ENCODE measurements at regions not wholly inside any gene's neighbourhood (a gene's known extent, or its start where the extent isn't known, plus 50 kb on each side); places are given as distances from the start of the nearest gene placed in this dataset.

GRCh38 chr2:78420132-78420531 is 605.4 kb upstream of the REG3G start (continued):
- TF ChIP-seq, protein P1, sequence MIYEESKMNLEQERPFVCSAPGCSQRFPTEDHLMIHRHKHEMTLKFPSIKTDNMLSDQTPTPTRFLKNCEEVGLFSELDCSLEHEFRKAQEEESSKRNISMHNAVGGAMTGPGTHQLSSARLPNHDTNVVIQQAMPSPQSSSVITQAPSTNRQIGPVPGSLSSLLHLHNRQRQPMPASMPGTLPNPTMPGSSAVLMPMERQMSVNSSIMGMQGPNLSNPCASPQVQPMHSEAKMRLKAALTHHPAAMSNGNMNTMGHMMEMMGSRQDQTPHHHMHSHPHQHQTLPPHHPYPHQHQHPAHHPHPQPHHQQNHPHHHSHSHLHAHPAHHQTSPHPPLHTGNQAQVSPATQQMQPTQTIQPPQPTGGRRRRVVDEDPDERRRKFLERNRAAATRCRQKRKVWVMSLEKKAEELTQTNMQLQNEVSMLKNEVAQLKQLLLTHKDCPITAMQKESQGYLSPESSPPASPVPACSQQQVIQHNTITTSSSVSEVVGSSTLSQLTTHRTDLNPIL (CRISPR knock-in tag; IDR thresholded peaks at IDR 0.05; ENCODE audit: low read depth): no peak
- TF ChIP-seq ZFP30 (CRISPR knock-in tag; IDR thresholded peaks at IDR 0.05) (no peak), PPARA (CRISPR knock-in tag; IDR thresholded peaks at IDR 0.05; ENCODE audit: borderline replicate concordance) (no peak), RARB (CRISPR knock-in tag; IDR thresholded peaks at IDR 0.05) (no peak), ESRRG (CRISPR knock-in tag; IDR thresholded peaks at IDR 0.05) (no peak), ZNF565 (CRISPR knock-in tag; conservative IDR thresholded peaks at IDR 0.05; ENCODE audit: low read depth) (no peak), ZNF8 (CRISPR knock-in tag; IDR thresholded peaks at IDR 0.05) (no peak), ARNTL (CRISPR knock-in tag; IDR thresholded peaks at IDR 0.05; ENCODE audit: borderline replicate concordance, low read depth) (no peak), ISL1 (CRISPR knock-in tag; IDR thresholded peaks at IDR 0.05) (no peak), SNAI2 (CRISPR knock-in tag; IDR thresholded peaks at IDR 0.05) (no peak), GLIS3 (CRISPR knock-in tag; IDR thresholded peaks at IDR 0.05) (no peak)
- TF ChIP-seq, protein P2, sequence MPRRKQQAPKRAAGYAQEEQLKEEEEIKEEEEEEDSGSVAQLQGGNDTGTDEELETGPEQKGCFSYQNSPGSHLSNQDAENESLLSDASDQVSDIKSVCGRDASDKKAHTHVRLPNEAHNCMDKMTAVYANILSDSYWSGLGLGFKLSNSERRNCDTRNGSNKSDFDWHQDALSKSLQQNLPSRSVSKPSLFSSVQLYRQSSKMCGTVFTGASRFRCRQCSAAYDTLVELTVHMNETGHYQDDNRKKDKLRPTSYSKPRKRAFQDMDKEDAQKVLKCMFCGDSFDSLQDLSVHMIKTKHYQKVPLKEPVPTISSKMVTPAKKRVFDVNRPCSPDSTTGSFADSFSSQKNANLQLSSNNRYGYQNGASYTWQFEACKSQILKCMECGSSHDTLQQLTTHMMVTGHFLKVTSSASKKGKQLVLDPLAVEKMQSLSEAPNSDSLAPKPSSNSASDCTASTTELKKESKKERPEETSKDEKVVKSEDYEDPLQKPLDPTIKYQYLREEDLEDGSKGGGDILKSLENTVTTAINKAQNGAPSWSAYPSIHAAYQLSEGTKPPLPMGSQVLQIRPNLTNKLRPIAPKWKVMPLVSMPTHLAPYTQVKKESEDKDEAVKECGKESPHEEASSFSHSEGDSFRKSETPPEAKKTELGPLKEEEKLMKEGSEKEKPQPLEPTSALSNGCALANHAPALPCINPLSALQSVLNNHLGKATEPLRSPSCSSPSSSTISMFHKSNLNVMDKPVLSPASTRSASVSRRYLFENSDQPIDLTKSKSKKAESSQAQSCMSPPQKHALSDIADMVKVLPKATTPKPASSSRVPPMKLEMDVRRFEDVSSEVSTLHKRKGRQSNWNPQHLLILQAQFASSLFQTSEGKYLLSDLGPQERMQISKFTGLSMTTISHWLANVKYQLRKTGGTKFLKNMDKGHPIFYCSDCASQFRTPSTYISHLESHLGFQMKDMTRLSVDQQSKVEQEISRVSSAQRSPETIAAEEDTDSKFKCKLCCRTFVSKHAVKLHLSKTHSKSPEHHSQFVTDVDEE (CRISPR knock-in tag; IDR thresholded peaks at IDR 0.05): no peak

DNA sequence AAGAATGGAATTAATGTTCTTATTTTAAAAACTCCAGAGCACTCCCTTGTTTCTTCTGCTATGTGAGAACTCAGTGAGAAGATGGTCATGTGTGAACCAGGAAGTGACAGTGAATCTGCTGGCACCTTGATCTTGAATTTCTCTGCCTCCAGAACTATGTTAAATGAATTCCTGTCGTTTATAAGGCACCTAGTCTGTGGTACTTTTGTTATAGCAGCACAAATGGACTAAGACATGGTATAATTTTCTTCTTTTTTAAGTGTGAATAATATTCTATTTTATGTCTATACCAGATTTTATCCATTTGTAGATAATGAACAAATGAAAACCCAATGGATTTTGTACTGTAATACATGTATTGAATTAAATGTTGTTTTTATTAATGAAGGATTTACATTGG is 601.9 kb upstream of the REG3G start:
- TF ChIP-seq CSDC2 (CRISPR knock-in tag; IDR thresholded peaks at IDR 0.05) (no peak), SNAI2 (CRISPR knock-in tag; IDR thresholded peaks at IDR 0.05) (no peak), RARB (CRISPR knock-in tag; IDR thresholded peaks at IDR 0.05) (no peak), TCF4 (CRISPR knock-in tag; IDR thresholded peaks at IDR 0.05; ENCODE audit: borderline replicate concordance) (no peak), TOX (CRISPR knock-in tag; IDR thresholded peaks at IDR 0.05; ENCODE audit: borderline replicate concordance) (no peak), OSR1 (CRISPR knock-in tag; IDR thresholded peaks at IDR 0.05) (no peak)
- TF ChIP-seq, protein P3, sequence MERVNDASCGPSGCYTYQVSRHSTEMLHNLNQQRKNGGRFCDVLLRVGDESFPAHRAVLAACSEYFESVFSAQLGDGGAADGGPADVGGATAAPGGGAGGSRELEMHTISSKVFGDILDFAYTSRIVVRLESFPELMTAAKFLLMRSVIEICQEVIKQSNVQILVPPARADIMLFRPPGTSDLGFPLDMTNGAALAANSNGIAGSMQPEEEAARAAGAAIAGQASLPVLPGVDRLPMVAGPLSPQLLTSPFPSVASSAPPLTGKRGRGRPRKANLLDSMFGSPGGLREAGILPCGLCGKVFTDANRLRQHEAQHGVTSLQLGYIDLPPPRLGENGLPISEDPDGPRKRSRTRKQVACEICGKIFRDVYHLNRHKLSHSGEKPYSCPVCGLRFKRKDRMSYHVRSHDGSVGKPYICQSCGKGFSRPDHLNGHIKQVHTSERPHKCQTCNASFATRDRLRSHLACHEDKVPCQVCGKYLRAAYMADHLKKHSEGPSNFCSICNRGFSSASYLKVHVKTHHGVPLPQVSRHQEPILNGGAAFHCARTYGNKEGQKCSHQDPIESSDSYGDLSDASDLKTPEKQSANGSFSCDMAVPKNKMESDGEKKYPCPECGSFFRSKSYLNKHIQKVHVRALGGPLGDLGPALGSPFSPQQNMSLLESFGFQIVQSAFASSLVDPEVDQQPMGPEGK (CRISPR knock-in tag; IDR thresholded peaks at IDR 0.05; ENCODE audit: borderline replicate concordance): no peak
- TF ChIP-seq, protein P2 (CRISPR knock-in tag; IDR thresholded peaks at IDR 0.05): no peak
- ATAC-seq: no peak

DNA sequence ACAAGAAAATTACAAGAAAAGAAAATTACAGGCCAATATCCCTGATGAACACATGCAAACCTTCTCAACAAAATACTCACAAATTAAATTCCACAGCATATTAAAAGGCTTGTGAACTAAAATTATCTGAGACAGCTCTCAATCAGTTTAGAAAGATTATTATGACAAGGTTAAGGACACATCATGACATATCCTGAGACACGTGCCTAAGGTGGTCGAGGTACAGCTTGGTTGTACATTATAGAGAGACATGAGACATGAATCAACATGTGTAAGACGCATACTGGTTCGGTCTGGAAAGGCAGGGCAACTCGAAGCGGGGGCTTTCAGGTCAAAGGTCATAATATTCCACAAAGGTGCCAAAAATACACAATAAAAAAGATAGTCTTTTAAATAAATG is 598.3 kb upstream of the REG3G start:
- ATAC-seq: no peak
- TF ChIP-seq ZNF565 (CRISPR knock-in tag; conservative IDR thresholded peaks at IDR 0.05; ENCODE audit: low read depth): no peak
- TF ChIP-seq, protein P4, sequence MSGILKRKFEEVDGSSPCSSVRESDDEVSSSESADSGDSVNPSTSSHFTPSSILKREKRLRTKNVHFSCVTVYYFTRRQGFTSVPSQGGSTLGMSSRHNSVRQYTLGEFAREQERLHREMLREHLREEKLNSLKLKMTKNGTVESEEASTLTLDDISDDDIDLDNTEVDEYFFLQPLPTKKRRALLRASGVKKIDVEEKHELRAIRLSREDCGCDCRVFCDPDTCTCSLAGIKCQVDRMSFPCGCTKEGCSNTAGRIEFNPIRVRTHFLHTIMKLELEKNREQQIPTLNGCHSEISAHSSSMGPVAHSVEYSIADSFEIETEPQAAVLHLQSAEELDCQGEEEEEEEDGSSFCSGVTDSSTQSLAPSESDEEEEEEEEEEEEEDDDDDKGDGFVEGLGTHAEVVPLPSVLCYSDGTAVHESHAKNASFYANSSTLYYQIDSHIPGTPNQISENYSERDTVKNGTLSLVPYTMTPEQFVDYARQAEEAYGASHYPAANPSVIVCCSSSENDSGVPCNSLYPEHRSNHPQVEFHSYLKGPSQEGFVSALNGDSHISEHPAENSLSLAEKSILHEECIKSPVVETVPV (CRISPR knock-in tag; IDR thresholded peaks at IDR 0.05): no peak
- no peak for TF ChIP-seq ZNF70 (CRISPR knock-in tag; IDR thresholded peaks at IDR 0.05)
- TF ChIP-seq, protein P5, sequence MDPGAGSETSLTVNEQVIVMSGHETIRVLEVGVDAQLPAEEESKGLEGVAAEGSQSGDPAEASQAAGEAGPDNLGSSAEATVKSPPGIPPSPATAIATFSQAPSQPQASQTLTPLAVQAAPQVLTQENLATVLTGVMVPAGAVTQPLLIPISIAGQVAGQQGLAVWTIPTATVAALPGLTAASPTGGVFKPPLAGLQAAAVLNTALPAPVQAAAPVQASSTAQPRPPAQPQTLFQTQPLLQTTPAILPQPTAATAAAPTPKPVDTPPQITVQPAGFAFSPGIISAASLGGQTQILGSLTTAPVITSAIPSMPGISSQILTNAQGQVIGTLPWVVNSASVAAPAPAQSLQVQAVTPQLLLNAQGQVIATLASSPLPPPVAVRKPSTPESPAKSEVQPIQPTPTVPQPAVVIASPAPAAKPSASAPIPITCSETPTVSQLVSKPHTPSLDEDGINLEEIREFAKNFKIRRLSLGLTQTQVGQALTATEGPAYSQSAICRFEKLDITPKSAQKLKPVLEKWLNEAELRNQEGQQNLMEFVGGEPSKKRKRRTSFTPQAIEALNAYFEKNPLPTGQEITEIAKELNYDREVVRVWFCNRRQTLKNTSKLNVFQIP (CRISPR knock-in tag; IDR thresholded peaks at IDR 0.05; ENCODE audit: borderline replicate concordance, low read depth): no peak
- TF ChIP-seq TOX (CRISPR knock-in tag; IDR thresholded peaks at IDR 0.05; ENCODE audit: borderline replicate concordance): no peak
- TF ChIP-seq ZFP3 (CRISPR knock-in tag; IDR thresholded peaks at IDR 0.05): no peak
- no peak for TF ChIP-seq ZNF8 (CRISPR knock-in tag; IDR thresholded peaks at IDR 0.05)
- TF ChIP-seq SNAI2 (CRISPR knock-in tag; IDR thresholded peaks at IDR 0.05): no peak
- no peak for TF ChIP-seq TCF4 (CRISPR knock-in tag; IDR thresholded peaks at IDR 0.05; ENCODE audit: borderline replicate concordance)

Measured in SK-N-SH treated with all-trans-retinoic acid at 6 μM for 48 hours (cell line).